Adrenal gland (tissue), 9 donors: ENCODE measurements at regions not wholly inside any gene's neighbourhood (a gene's known extent, or its start where the extent isn't known, plus 50 kb on each side); places are given as distances from the start of the nearest gene placed in this dataset.

Experiments
- DNase-seq, 7 donors: peaks; one replicate each; pipeline ENCODE4 v3.0.0-alpha.2; 2019 to 2020
- H3K27ac ChIP-seq, 5 donors: fragments of 200-600 bp; sonication (generic) in 4 of 5; 1 replicate in 3 of 5; 2 replicates in 2 of 5; pipeline versions ENCODE4 v1.5.1 to v1.8.0; 2016 to 2020; ENCODE audit warnings: mild to moderate bottlenecking in 1 of 5
- H3K27me3 ChIP-seq: fragments of 200-600 bp; 2 replicates; pipeline ENCODE4 v1.8.0; 2021
- H3K36me3 ChIP-seq, 2 donors: fragments of 200-600 bp; replicated peaks in 1 of 2; 1 replicate in 1 of 2; 2 replicates in 1 of 2; pipeline versions ENCODE4 v1.5.1 to v1.8.0; 2018 to 2022
- H3K4me1 ChIP-seq, 2 donors: fragments of 200-600 bp; replicated peaks in 1 of 2; 1 replicate in 1 of 2; 2 replicates in 1 of 2; pipeline versions ENCODE4 v1.5.1 to v1.8.0; 2018 to 2021
- H3K4me3 ChIP-seq, 4 donors: fragments of 200-600 bp; sonication (generic) in 3 of 4; one replicate each; pipeline ENCODE4 v1.5.1; 2016 to 2018
- H3K9me3 ChIP-seq, 3 donors: fragments of 200-600 bp; sonication (generic) in 1 of 3; replicated peaks in 1 of 3; 1 replicate in 2 of 3; 2 replicates in 1 of 3; pipeline versions ENCODE4 v1.5.1 to v1.8.0; 2016 to 2021
- POLR2A ChIP-seq, 2 donors: fragments of 450-650 bp; IDR thresholded peaks; one replicate each; pipeline ENCODE4 v1.6.1; 2017; ENCODE audit warnings: antibody characterized with exemption in 2 of 2, mild to moderate bottlenecking in 2 of 2, moderate library complexity in 1 of 2
- WGBS, 4 donors: extraction: QIAGEN DNeasy Blood & Tissue Kit in 2 of 4; methylation state at CpG; one replicate each; pipeline versions ENCODE4 v1.1.5 to v1.1.7; 2013 to 2017; 5-methylcytosine and 5-hydroxymethylcytosine counted together
- intact Hi-C, 2 donors: fragments of 100-400 bp; cut with DNase I; formaldehyde crosslinking; loops; one replicate each; pipeline versions ENCODE4 v1.14.1 to v1.15.0; 2022 to 2023
- TF ChIP-seq, protein P1 (sequence below), 6 experiments: fragments of 450-650 bp in 4 of 6; fragments of 200-600 bp in 2 of 6; sonication (generic) in 1 of 6; IDR thresholded peaks; 1 replicate in 5 of 6; 2 replicates in 1 of 6; pipeline versions ENCODE4 v1.5.1 to v1.8.0; 2016 to 2021; ENCODE audit warnings: antibody characterized with exemption in 6 of 6, mild to moderate bottlenecking in 2 of 6, moderate library complexity in 1 of 6
- donor health status: healthy with polysubstance abuse.
- donor health status: Bipolar disorder and iron deficiency.
- donor health status: DM: yes; HTN: yes; CAD: no.
- donor health status: DM: no; HTN: no; CAD: no.
- donor health status: DM: no; HTN: no; CAD: no.

DNA sequence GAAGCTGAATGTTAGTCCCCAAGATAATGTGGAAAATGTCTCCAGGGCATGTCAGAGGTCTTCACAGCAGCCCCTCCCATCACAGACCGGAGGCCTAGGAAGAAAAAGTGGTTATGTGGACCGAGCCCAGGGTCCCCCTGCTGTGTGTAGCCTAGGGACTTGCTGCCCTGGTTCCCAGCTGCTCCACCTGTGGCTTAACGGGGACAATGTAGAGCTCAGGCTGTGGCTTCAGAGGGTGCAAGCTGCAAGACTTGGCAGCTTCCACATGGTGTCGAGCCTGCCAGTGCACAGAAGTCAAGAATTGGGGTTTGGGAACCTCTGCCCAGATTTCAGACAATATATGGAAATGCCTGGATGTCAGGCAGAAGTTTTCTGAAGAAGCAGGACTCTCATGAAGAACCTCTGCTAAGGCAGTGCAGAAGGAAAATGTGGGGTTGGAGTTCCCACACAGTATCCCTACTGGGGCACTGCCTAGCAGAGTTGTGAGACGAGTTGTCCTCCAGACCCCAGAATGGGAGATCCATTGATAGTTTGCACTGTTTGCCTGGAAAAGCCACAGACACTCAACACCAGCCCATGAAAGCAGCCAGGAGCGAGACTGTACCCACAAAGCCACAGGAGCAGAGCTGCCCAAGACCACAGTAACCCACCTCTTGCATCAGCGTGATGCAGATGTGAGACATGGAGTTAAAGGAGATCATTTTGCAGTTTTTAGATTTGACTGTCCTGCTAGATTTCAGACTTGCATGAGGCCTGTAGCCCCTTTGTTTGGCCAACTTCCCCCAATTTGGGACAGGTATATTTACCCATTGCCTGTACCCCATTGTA, 204.9 kb downstream of the MRPL39 start:
- Histone ChIP-seq H3K36me3 (no peaks in the 10 kb centered on the region), H3K4me1 (no peaks in the 10 kb centered on the region), H3K27ac (no peak overlapping the region), H3K9me3 (no peaks in the 10 kb centered on the region), H3K4me3 (no peak overlapping the region), H3K27me3 (no peaks in the 10 kb centered on the region)
- TF ChIP-seq, protein P1, sequence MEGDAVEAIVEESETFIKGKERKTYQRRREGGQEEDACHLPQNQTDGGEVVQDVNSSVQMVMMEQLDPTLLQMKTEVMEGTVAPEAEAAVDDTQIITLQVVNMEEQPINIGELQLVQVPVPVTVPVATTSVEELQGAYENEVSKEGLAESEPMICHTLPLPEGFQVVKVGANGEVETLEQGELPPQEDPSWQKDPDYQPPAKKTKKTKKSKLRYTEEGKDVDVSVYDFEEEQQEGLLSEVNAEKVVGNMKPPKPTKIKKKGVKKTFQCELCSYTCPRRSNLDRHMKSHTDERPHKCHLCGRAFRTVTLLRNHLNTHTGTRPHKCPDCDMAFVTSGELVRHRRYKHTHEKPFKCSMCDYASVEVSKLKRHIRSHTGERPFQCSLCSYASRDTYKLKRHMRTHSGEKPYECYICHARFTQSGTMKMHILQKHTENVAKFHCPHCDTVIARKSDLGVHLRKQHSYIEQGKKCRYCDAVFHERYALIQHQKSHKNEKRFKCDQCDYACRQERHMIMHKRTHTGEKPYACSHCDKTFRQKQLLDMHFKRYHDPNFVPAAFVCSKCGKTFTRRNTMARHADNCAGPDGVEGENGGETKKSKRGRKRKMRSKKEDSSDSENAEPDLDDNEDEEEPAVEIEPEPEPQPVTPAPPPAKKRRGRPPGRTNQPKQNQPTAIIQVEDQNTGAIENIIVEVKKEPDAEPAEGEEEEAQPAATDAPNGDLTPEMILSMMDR (IDR thresholded peaks at IDR 0.05) = no peak
- no peak for TF ChIP-seq POLR2A (IDR thresholded peaks at IDR 0.05)
- intact Hi-C loops = no loop called here
- 69 to 78% (median 76%) methylated on average over 5 to 7 of the region's 7 CpGs for WGBS, 4 donors
- DNase-seq = no peak

DNA sequence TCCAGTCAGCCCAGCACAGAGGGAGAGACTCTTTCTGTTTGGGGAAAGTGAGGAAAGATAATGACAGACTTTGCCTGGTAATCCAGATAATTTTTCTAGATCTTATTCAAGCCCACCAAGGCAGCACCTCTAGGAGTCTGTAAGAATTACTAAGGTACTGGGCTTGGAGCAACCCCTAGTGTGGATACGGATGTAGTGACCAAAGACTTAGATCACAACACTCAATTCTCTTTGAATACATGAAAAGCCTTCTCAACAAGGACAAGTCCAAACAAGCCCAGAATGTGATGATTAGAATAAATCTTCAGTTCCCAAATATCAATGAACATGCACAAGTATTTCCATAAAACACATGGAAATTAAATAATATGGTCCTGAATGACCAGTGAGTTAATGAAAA, 206.9 kb downstream of the MRPL39 start:
- intact Hi-C loops = no loop called here
- no peaks in the 10 kb centered on the region for H3K4me1 ChIP-seq
- no peaks in the 10 kb centered on the region for H3K36me3 ChIP-seq
- no peak overlapping the region for H3K27ac ChIP-seq
- no peak for DNase-seq
- H3K27me3 ChIP-seq = no peaks in the 10 kb centered on the region
- H3K4me3 ChIP-seq = no peak overlapping the region
- TF ChIP-seq, protein P1 (IDR thresholded peaks at IDR 0.05) = no peak
- TF ChIP-seq POLR2A (IDR thresholded peaks at IDR 0.05) = no peak
- no peaks in the 10 kb centered on the region for H3K9me3 ChIP-seq
- WGBS, 4 donors = 84 to 100% (median 90%) methylated on average over 1 of the region's 1 CpG

DNA sequence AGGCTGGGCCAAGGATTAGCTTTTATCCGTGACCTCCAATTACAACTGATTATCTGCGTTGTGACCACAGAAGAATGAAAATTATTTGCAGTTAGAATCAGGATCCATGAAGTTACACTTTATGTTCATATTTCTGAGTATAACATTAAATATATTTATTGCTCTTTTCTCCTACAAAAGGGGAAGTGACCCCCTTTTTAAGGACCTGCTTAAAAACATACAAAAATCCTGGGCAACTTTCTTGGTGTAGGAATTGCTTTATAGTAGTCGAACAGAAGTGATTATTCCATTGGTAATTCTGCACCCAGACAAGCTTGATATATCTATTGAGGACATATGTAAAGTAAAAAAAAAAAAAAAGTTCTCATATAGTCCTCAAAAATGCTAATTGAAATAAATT, 208.7 kb downstream of the MRPL39 start:
- H3K36me3 ChIP-seq = no peaks in the 10 kb centered on the region
- H3K27ac ChIP-seq = no peak overlapping the region
- no peaks in the 10 kb centered on the region for H3K9me3 ChIP-seq
- DNase-seq = no peak
- no peak overlapping the region for H3K4me3 ChIP-seq
- no peaks in the 10 kb centered on the region for H3K27me3 ChIP-seq
- 73 to 82% (median 76%) methylated on average over 3 of the region's 3 CpGs for WGBS, 4 donors
- TF ChIP-seq, protein P1 (IDR thresholded peaks at IDR 0.05) = no peak
- intact Hi-C loops = no loop called here
- no peaks in the 10 kb centered on the region for H3K4me1 ChIP-seq

DNA sequence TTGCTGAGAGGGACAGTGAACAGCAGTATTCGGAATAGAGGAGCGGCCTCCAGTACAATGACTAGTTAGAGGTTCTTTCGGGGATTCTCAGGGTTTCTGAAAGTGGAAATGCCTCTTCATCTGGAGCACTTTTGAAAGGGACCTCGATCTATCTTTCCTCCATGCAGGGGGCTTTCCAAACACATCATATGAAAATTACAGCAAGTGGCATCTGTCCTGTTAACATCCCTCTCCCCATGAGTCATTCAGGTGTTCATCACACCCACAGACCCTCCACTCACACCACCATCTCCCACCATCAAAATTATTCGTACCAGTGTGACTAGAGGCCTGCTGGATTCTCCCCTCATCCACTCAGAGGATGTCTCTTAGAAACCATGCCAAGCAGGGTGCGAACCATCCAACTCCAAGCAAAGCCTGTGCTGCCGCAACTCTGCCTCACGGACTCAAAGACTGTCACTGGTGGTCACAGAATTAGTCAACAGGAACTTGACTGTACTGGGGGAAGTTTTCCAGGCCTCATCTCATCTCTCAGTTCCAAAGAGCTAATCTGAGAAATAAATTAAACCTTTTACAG, 211.1 kb downstream of the MRPL39 start:
- intact Hi-C loops = no loop called here
- H3K4me3 ChIP-seq = no peak overlapping the region
- H3K4me1 ChIP-seq = no peaks in the 10 kb centered on the region
- H3K27me3 ChIP-seq = no peaks in the 10 kb centered on the region
- DNase-seq = no peak
- no peak overlapping the region for H3K27ac ChIP-seq
- H3K9me3 ChIP-seq = no peaks in the 10 kb centered on the region
- WGBS, 4 donors = 82 to 93% (median 85%) methylated on average over 8 of the region's 8 CpGs
- no peak for TF ChIP-seq POLR2A (IDR thresholded peaks at IDR 0.05)
- TF ChIP-seq, protein P1 (IDR thresholded peaks at IDR 0.05) = no peak
- H3K36me3 ChIP-seq = no peaks in the 10 kb centered on the region
